ENCODE measurements at regions not wholly inside any gene's neighbourhood (a gene's known extent, or its start where the extent isn't known, plus 50 kb on each side); places are given as distances from the start of the nearest gene placed in this dataset.
"Not testable (repeated sequence)": the region's sequence is repeated elsewhere in the genome, so short reads cannot be mapped to it uniquely, and the experiment has no call there.

GRCh38 chr7:79615871-79616640 is 162.6 kb upstream of the MAGI2 start:
- FAIRE-seq: no peak

- FAIRE-seq: no peak
Observed at GRCh38 chr7:79615466-79615865, 162.0 kb upstream of the MAGI2 start.

- no peak for FAIRE-seq
Observed at GRCh38 chr7:79612903-79613302, 159.4 kb upstream of the MAGI2 start.

GRCh38 chr7:79612022-79612421 is 158.6 kb upstream of the MAGI2 start:
- FAIRE-seq: no peak

GRCh38 chr7:79610748-79611304 is 157.4 kb upstream of the MAGI2 start:
- no peak for FAIRE-seq

GRCh38 chr7:79610313-79610712 is 156.8 kb upstream of the MAGI2 start:
- FAIRE-seq: no peak

GRCh38 chr7:79608005-79608404 is 154.5 kb upstream of the MAGI2 start:
- FAIRE-seq: no peak

- FAIRE-seq: no peak
Observed at GRCh38 chr7:79604841-79605240, 151.4 kb upstream of the MAGI2 start.

GRCh38 chr7:79598351-79598750 is 144.9 kb upstream of the MAGI2 start:
- FAIRE-seq: no peak

- not testable (repeated sequence) for FAIRE-seq
Observed at GRCh38 chr7:79594671-79595070, 141.2 kb upstream of the MAGI2 start.

- no peak for FAIRE-seq
Observed at GRCh38 chr7:79593866-79594301, 140.4 kb upstream of the MAGI2 start.

GRCh38 chr7:79590916-79591623 is 137.6 kb upstream of the MAGI2 start:
- no peak for FAIRE-seq

- no peak for FAIRE-seq
Observed at GRCh38 chr7:79590391-79590790, 136.9 kb upstream of the MAGI2 start.

GRCh38 chr7:79570903-79571302 is 117.4 kb upstream of the MAGI2 start:
- no peak for FAIRE-seq

GRCh38 chr7:79563821-79564522 is 110.5 kb upstream of the MAGI2 start:
- FAIRE-seq: no peak

GRCh38 chr7:79555571-79555970 is 102.1 kb upstream of the MAGI2 start:
- no peak for FAIRE-seq

GRCh38 chr7:79553811-79554555 is 100.5 kb upstream of the MAGI2 start:
- FAIRE-seq: no peak

- peak; percentile 66 for FAIRE-seq
Observed at GRCh38 chr7:79552463-79552862, 99.0 kb upstream of the MAGI2 start.

GRCh38 chr7:79548727-79549126 is 95.3 kb upstream of the MAGI2 start:
- FAIRE-seq: no peak

GRCh38 chr7:79547132-79547531 is 93.7 kb upstream of the MAGI2 start:
- no peak for FAIRE-seq

- no peak for FAIRE-seq
Observed at GRCh38 chr7:79540592-79540991, 87.1 kb upstream of the MAGI2 start.

- FAIRE-seq: no peak
Observed at GRCh38 chr7:79534128-79534527, 80.7 kb upstream of the MAGI2 start.

Measured in A204.1 (cell line).